Panc1 (cell line): ENCODE measurements at regions not wholly inside any gene's neighbourhood (a gene's known extent, or its start where the extent isn't known, plus 50 kb on each side); places are given as distances from the start of the nearest gene placed in this dataset.

Source experiments
- ATAC-seq: fragments of 200-7000 bp; cut with Tn5 transposase; 2 replicates; pipeline ENCODE4 v1.9.1; 2020; ENCODE audit warnings: mild to moderate bottlenecking, moderate library complexity
- BruUV-seq: library from RNA; stranded (reverse); fragments of 400-500 nt; replicated peaks from 2 replicates; lab custom pipeline; 2021; lab: Mats Ljungman, UMichigan
- CTCF ChIA-PET: fragments of 300-600 bp; sonication (Branson Sonifier 250); formaldehyde crosslinking; loops from one replicate; lab custom pipeline; 2022; ENCODE audit warnings: antibody characterized with exemption; lab: Charles Lee
- POLR2A ChIA-PET: fragments of 300-600 bp; sonication (Branson Sonifier 250); formaldehyde crosslinking; loops from one replicate; lab custom pipeline; 2022; ENCODE audit warnings: antibody characterized with exemption; lab: Charles Lee
- DNase-seq: peaks from one replicate; pipeline ENCODE4 v3.0.0-alpha.2; 2010; ENCODE audit warnings: low read depth, low spot score
- H3K27ac ChIP-seq: 2 replicates; pipeline ENCODE4 v1.5.1; 2011; ENCODE audit warnings: mild to moderate bottlenecking, low read length, inconsistent platforms
- H3K27me3 ChIP-seq: fragments of 200-500 bp; sonication (Bioruptor generic); 2 replicates; pipeline ENCODE4 v1.6.0; 2014; ENCODE audit warnings: low read length, inconsistent platforms; ENCODE audit not compliant: control insufficient read depth, insufficient read depth
- H3K36me3 ChIP-seq: fragments of 200-500 bp; sonication (Bioruptor generic); 2 replicates; pipeline ENCODE4 v1.5.1; 2014; ENCODE audit warnings: inconsistent platforms, mild to moderate bottlenecking, low read length, moderate library complexity; ENCODE audit not compliant: control insufficient read depth, insufficient read depth
- H3K4me1 ChIP-seq: 2 replicates; pipeline ENCODE4 v1.5.1; 2011; ENCODE audit warnings: inconsistent platforms, mild to moderate bottlenecking, low read length, moderate library complexity; ENCODE audit not compliant: control insufficient read depth, insufficient read depth
- H3K4me3 ChIP-seq, 2 experiments: 2 replicates each; pipeline ENCODE4 v1.5.1; 2011 to 2012; ENCODE audit warnings: low read depth in 2 of 2, low read length in 2 of 2, mild to moderate bottlenecking in 2 of 2, inconsistent platforms in 1 of 2, moderate library complexity in 1 of 2
- H3K9me3 ChIP-seq: fragments of 200-500 bp; sonication (Bioruptor generic); 2 replicates; pipeline ENCODE4 v1.5.1; 2014; ENCODE audit warnings: low read depth, mild to moderate bottlenecking, inconsistent platforms, low read length, moderate library complexity; ENCODE audit not compliant: control insufficient read depth, insufficient read depth
- POLR2AphosphoS5 ChIP-seq: IDR thresholded peaks from 2 replicates; pipeline ENCODE4 v1.6.1; 2012; ENCODE audit warnings: mild to moderate bottlenecking, low read depth, low read length, moderate library complexity
- SIN3A ChIP-seq: IDR thresholded peaks from 2 replicates; pipeline ENCODE4 v1.6.1; 2012; ENCODE audit warnings: low read depth, mild to moderate bottlenecking, low read length, moderate library complexity, borderline replicate concordance; ENCODE audit not compliant: insufficient read depth
- TCF7L2 ChIP-seq: IDR thresholded peaks from 2 replicates; pipeline ENCODE4 v1.6.1; 2011; ENCODE audit warnings: mild to moderate bottlenecking, low read depth, low read length, inconsistent platforms
- in situ Hi-C: cut with HindIII; loops from 2 replicates; pipeline ENCODE4 v1.10.0; 2016; ENCODE audit warnings: low sequenced_read_pairs, low pct_unique_long_range_greater_than_20kb
- intact Hi-C: fragments of 100-400 bp; cut with micrococcal nuclease; formaldehyde crosslinking; loops from one replicate; pipeline ENCODE4 v1.10.0; 2022; ENCODE audit not compliant: unreplicated experiment
- TF ChIP-seq, protein P1 (sequence below): fragments of 450-650 bp; IDR thresholded peaks from 2 replicates; pipeline ENCODE4 v1.5.1; 2017; ENCODE audit warnings: mild to moderate bottlenecking
- TF ChIP-seq, protein P2 (sequence below), 2 experiments: IDR thresholded peaks; 2 replicates each; pipeline ENCODE4 v1.6.1; 2011 to 2012; ENCODE audit warnings: low read depth in 2 of 2, control low read depth in 1 of 2, low read length in 1 of 2, mild to moderate bottlenecking in 1 of 2, moderate library complexity in 1 of 2; ENCODE audit not compliant: insufficient read depth in 1 of 2

DNA sequence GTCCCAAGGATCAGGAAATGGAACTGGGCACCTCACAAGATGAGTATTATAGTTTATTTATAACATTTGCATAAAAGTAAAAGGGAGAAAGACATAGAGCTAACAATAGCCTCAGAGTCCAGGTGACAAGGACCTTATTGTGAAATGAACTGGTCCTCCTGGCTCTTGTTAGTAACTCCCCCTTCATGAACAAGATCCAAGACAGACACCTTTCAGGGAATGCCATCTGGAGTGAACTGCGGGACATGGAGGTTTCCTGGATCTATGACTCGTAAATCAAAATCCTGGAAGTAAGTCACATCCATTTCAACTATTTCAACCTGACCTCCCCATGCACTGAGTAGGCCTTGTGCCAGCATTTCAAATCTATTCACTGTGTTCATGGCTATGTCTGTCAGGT is 129.5 kb upstream of the GAS1 start:
- no TSS peak for BruUV-seq
- Histone ChIP-seq H3K4me3 (no peak overlapping the region), H3K27ac (no peak overlapping the region), H3K9me3 (no peaks in the 10 kb centered on the region), H3K27me3 (no peaks in the 10 kb centered on the region), H3K4me1 (no peaks in the 10 kb centered on the region), H3K36me3 (no peaks in the 10 kb centered on the region)
- ChIA-PET CTCF (no interaction called here), POLR2A (no interaction called here)
- intact Hi-C loops = no loop called here
- ATAC-seq = no peak
- TF ChIP-seq SIN3A = no peak
- TF ChIP-seq TCF7L2 = no peak
- TF ChIP-seq, protein P1, sequence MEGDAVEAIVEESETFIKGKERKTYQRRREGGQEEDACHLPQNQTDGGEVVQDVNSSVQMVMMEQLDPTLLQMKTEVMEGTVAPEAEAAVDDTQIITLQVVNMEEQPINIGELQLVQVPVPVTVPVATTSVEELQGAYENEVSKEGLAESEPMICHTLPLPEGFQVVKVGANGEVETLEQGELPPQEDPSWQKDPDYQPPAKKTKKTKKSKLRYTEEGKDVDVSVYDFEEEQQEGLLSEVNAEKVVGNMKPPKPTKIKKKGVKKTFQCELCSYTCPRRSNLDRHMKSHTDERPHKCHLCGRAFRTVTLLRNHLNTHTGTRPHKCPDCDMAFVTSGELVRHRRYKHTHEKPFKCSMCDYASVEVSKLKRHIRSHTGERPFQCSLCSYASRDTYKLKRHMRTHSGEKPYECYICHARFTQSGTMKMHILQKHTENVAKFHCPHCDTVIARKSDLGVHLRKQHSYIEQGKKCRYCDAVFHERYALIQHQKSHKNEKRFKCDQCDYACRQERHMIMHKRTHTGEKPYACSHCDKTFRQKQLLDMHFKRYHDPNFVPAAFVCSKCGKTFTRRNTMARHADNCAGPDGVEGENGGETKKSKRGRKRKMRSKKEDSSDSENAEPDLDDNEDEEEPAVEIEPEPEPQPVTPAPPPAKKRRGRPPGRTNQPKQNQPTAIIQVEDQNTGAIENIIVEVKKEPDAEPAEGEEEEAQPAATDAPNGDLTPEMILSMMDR = no peak
- TF ChIP-seq, protein P2, sequence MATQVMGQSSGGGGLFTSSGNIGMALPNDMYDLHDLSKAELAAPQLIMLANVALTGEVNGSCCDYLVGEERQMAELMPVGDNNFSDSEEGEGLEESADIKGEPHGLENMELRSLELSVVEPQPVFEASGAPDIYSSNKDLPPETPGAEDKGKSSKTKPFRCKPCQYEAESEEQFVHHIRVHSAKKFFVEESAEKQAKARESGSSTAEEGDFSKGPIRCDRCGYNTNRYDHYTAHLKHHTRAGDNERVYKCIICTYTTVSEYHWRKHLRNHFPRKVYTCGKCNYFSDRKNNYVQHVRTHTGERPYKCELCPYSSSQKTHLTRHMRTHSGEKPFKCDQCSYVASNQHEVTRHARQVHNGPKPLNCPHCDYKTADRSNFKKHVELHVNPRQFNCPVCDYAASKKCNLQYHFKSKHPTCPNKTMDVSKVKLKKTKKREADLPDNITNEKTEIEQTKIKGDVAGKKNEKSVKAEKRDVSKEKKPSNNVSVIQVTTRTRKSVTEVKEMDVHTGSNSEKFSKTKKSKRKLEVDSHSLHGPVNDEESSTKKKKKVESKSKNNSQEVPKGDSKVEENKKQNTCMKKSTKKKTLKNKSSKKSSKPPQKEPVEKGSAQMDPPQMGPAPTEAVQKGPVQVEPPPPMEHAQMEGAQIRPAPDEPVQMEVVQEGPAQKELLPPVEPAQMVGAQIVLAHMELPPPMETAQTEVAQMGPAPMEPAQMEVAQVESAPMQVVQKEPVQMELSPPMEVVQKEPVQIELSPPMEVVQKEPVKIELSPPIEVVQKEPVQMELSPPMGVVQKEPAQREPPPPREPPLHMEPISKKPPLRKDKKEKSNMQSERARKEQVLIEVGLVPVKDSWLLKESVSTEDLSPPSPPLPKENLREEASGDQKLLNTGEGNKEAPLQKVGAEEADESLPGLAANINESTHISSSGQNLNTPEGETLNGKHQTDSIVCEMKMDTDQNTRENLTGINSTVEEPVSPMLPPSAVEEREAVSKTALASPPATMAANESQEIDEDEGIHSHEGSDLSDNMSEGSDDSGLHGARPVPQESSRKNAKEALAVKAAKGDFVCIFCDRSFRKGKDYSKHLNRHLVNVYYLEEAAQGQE (IDR thresholded peaks at IDR 0.05; ENCODE audit: insufficient read depth in 1 of 2, low read depth in 2 of 2, low read length in 1 of 2) = no peak
- no peak for TF ChIP-seq POLR2AphosphoS5
- in situ Hi-C loops = no loop called here
- no peak for DNase-seq

GRCh38 chr9:87077986-87078385 is 130.7 kb upstream of the GAS1 start:
- Histone ChIP-seq H3K4me3 (no peak overlapping the region), H3K27ac (no peak overlapping the region), H3K36me3 (no peaks in the 10 kb centered on the region), H3K27me3 (no peaks in the 10 kb centered on the region), H3K9me3 (no peaks in the 10 kb centered on the region), H3K4me1 (no peaks in the 10 kb centered on the region)
- no peak for TF ChIP-seq POLR2AphosphoS5
- TF ChIP-seq, protein P2 (IDR thresholded peaks at IDR 0.05; ENCODE audit: insufficient read depth in 1 of 2, low read depth in 2 of 2, low read length in 1 of 2) = no peak
- no peak for TF ChIP-seq TCF7L2
- no peak for TF ChIP-seq SIN3A
- TF ChIP-seq, protein P1 = no peak
- ATAC-seq (no peak), DNase-seq (no peak)
- no TSS peak for BruUV-seq
- intact Hi-C loops (no loop called here), in situ Hi-C loops (no loop called here)
- ChIA-PET POLR2A (no interaction called here), CTCF (no interaction called here)
